ENCODE measurements at regions not wholly inside any gene's neighbourhood (a gene's known extent, or its start where the extent isn't known, plus 50 kb on each side); places are given as distances from the start of the nearest gene placed in this dataset.

DNA sequence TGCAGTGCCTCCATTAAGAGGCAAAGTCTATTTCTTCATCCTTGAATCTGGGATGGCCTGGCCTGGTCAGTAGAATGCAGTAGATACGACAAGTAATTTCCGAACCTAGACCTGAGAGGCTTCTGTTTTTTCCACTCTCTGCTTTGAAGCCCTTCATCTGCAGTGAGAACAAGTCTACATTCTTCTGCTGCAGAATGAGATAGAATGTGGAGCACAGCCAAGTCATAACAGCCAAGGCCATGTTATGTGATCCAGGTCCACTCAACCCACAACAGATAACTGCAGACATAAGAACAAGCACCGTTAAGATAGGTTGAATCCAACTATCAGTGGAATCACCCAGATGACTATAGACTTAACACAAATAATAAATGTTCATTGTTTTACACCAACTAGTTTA lies 1297.7 kb downstream of the C4orf33 start:
- no peak for DNase-seq

GRCh38 chr4:130395871-130396270 lies 1299.9 kb downstream of the C4orf33 start:
- no peak for DNase-seq

- DNase-seq: no peak
Measured at GRCh38 chr4:130403221-130403620, 1307.3 kb downstream of the C4orf33 start.

DNA sequence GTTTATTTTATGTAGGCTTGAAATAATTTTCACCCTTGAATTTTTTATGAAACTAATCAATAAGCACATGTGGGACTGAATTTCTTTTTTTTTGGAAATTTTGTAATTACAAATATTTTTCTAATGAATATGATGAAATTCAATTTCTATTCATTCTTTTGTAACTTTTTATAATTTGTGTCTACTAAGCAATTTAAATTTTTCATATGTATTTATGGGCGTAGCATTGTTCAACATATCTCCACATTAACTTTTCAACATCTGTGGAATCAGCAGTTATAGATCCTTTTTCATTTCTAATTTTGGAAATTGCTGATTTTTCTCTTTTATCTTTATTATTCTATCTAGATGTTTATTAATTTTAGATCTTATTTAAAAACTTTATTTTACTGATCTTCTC lies 1320.3 kb downstream of the C4orf33 start:
- no peak for DNase-seq

- no peak for DNase-seq
Measured at GRCh38 chr4:130419211-130419975, 1323.4 kb downstream of the C4orf33 start.

GRCh38 chr4:130422261-130422660 lies 1326.3 kb downstream of the C4orf33 start:
- DNase-seq: no peak

- peak; percentile 76 for DNase-seq
Measured at GRCh38 chr4:130424211-130424610, 1328.3 kb downstream of the C4orf33 start.

DNA sequence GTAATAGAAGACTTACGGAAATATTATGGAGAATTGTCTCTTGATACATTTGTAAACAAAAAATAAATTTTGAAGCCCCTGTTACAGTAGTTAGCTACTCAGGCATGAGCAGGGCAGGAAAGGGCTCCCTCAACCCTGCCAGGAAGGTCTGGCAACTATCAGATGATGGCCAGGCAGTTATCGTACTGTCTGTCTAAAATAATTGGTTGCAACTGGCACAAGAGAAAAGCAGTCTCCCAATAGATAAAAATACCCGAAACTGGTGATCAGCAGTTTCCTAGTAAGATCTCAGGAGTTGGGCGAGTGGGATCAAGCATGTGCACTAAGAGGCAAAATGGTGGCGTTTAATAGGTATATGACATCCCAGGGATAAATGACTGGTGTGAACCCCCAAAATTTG lies 1336.3 kb downstream of the C4orf33 start:
- DNase-seq: no peak

DNA sequence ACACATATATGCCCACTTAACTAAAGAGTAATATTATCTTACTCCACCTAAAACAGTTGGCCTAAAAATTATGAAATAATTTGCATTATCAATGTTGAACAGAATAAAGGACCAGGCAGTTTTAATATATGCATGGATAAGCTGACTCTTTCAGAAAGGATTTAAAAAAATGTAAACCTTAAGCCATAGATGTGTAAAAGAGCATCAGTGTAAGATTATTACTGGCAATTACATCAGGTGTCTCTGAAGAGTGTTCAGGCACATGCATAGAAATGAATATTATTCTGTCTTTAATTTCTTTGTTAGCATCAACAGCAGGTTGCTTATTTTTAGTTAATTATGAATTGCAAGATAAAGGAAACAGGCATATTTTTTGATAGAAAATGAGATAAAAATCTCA lies 1353.8 kb downstream of the C4orf33 start:
- DNase-seq: no peak

DNA sequence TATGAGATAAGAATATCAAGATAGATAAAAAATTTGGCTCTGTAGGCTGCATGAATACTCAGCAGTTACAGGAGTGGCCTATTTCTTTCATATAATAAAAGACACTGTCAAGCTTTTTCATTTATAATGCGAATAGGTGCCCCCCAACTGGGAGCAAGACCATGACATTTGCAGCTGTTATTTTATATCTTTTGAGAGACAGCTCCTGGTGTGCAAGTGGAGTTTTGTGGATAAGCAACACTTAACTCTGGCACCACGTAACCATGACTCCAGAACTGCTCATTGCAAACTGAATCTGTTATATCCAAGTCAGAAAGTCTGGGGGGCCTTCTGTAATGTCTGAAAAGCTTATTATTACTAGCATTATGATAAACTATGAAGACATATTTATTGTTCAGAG lies 1372.4 kb downstream of the C4orf33 start:
- DNase-seq: no peak

DNA sequence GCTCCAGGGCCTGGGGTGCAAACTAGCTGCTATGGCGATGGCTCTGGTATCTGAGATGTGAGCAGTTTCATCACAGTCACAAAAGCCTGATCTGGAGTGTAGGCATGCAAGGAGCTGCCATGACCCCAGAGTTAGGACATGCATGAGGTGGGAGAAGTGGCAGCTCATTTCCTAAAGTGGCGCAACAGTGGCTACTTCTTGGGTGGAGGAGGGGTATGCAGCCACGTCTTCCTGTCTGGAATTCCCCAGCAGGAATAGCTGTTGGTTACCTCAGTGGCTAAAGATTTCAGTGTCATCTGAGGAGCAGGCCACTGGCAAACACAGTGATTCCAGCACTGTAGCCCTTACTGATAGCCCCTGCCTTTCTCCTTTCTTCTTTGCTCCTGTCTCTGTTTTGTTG lies 1382.5 kb downstream of the C4orf33 start:
- no peak for DNase-seq

GRCh38 chr4:130479020-130479419 lies 1383.1 kb downstream of the C4orf33 start:
- no peak for DNase-seq

DNA sequence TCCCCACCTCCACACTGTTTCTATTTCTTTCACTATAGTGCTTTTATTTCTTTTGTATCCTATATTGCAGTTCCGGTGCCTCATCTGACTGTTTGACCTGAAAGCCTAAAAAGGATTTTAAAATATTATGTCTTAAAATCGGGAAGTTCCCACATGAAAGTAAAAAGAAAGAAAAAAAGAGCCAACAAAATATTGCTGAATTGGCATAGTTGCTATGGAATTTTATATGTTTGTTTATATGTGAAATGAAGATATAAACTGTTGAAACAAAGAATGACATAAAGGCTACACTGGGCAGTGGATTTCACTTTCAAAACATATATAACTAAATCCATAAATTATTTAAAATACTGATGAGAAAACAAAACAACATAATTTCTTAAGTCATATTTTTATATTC lies 1383.7 kb downstream of the C4orf33 start:
- no peak for DNase-seq

- no peak for DNase-seq
Measured at GRCh38 chr4:130484826-130485225, 1388.9 kb downstream of the C4orf33 start.

GRCh38 chr4:130485371-130485770 lies 1389.4 kb downstream of the C4orf33 start:
- no peak for DNase-seq

DNA sequence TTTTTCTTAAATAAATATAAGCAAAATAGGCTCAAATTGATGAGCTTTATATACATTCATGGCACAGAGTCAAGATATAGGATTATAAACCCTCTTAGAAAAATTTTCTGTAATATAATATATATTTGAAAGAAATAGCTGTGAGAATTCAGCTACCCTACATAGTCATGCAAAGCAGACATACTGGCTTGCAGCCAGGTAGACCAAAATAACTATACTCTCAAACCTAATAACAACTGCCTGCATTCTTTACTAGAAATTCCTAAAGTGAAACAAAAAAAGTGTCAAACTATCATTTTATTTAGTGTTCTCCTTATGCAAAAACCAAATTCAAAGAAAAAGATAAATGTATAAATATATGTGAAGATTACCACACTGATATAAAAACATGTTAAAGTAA lies 1390.2 kb downstream of the C4orf33 start:
- no peak for DNase-seq

DNA sequence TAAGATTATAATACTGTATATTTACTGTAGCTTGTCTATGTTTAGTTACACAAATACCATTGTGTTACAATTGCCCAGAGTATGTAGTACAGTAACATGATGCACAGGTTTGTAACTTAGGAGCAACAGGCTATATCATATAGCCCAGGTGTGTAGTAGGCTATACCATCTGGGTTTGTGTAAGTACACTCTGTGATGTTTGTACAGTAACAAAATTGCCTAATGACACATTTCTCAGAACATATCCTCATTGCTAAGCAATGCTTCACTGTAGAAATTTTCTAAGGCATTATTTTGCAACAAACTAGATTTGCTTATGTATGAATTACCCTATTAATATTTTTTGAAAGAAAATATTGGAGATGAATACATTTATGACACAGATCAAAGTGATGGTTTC lies 1390.9 kb downstream of the C4orf33 start:
- DNase-seq: no peak

DNA sequence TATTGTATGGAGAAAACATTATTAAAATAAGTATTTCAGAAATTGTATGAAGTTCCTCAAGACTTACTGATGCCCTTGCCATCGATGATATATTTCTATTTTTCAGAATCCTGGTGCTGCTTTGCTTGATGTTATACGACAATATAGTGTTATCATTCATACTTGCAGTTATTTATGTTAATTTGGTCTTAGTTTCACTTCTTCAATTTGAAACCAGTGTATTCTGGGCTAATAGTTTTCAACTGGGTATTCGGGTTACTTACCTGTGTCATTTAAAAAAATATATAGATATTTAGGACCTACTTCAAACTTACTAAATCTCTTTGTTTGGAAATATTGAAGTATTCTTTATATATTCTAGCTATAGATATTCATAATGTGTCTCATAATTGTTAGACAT lies 1414.7 kb downstream of the C4orf33 start:
- no peak for DNase-seq

DNA sequence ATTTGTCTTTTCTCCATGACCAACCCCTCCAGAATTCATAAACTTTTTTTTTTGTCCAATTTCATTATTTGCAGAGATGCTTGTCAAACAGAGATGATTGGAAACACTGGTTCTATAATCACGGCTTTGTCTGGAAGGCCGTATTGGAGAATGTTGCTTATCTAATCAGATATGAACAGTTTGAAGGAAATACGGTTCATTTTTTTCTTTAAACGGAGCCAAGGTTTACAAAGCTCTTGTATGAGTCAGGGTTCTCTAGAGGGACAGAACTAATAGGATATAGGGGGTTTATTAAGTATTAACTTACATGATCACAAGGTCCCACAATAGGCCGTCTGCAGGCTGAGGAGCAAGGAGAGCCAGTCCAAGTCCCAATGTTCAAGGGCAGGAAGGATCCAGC lies 1415.8 kb downstream of the C4orf33 start:
- no peak for DNase-seq

DNA sequence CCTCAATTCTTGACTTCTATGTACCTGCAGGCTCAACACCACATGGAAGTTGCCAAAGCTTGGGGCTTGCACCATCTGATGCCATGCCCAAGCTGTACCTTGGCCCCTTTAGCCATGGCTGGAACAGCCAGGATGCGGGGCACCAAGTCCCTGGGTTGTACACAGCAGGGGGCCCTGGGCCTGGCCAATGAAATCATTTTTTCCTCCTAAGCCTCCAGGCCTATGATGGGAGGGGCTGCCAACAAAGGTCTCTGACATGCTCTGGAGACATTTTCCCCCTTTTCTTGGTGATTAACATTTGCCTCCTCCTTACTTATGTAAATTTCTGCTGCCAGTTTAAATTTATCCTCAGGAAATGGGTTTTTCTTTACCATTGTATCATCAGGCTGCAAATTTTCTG lies 1428.1 kb downstream of the C4orf33 start:
- no peak for DNase-seq

DNA sequence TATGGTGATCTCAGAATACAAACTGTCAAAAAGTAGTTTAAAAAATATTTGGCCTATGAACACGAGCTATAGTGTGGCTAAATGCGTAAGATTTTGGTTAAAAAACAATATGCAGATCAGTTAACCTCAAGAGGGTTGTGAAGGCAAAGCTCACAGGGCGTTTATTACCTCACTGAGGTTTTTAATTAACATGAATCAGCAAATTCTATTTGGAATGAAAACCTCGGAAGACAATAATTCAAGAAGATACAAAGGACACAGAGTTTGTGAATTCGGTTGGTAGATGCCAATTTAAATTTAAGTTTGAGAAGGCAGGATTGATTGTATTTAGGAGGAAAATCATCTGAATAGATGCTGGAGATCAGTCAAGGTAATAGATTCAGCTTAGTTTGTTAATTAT lies 1434.6 kb downstream of the C4orf33 start:
- no peak for DNase-seq

- no peak for DNase-seq
Measured at GRCh38 chr4:130534651-130535050, 1438.7 kb downstream of the C4orf33 start.

GRCh38 chr4:130542953-130543352 lies 1447.0 kb downstream of the C4orf33 start:
- no peak for DNase-seq

- DNase-seq: no peak
Measured at GRCh38 chr4:130545171-130545570, 1449.2 kb downstream of the C4orf33 start.

DNA sequence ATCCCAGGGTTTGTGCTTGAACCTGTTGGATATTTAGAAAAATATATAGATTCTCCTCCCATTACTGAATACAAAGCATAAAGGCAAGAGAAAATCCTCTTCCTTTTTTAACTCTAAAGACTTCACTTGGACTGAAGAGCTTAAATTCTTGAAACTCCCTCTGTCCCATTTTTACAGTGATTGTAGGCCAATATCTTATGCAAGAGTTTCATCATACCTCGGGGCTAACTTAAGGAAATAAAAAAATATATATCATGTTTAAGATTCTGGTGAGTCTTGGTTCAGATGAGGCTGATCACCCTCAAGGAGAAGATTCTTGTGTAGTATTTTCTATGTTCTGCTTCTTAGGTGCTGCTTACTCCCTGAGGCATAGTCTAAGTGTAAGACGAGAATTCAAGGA lies 1449.6 kb downstream of the C4orf33 start:
- no peak for DNase-seq
